ENCODE measurements at regions not wholly inside any gene's neighbourhood (a gene's known extent, or its start where the extent isn't known, plus 50 kb on each side); places are given as distances from the start of the nearest gene placed in this dataset.

DNA sequence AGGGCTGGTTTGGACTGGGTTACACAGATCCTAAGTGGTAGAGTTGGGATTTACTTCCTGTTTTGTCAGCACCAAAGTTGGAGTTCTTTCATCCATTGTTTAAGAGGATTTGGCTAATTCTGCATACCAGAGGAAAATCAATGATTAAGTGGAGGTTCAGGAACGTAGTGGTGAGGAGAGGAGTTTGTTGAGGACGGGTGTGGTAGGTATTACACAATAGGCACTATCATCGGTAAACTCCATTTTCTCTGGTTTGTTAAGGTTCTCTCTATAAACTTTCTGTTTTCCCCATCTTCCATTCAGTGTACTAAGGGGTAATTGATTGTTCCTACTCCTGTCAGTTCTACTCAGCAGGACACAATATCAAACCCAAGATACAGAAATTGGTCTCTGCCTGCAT lies 107.5 kb upstream of the VCX2 start:
- H2BK120ac ChIP-seq (ENCODE audit: low read depth, low read length) = no peak overlapping the region

GRCh38 chrX:8279323-8279722 lies 108.3 kb upstream of the VCX2 start:
- Histone ChIP-seq H3K4me3 (ENCODE audit: low read length in 2 of 2) (no peak overlapping the region), H3K27ac (replicated peaks; ENCODE audit: low read length) (no peak overlapping the region), H3K36me3 (replicated peaks in 1 of 2; ENCODE audit: control insufficient read depth in 2 of 2, insufficient read depth in 2 of 2, low read length in 2 of 2) (no peaks in the 10 kb centered on the region), H3K23ac (ENCODE audit: low read depth, low read length, poor library complexity) (no peak overlapping the region), H3K4ac (ENCODE audit: low read length) (no peak overlapping the region), H3K9ac (ENCODE audit: low read depth, low read length, poor library complexity) (no peak overlapping the region), H3K14ac (ENCODE audit: low read length) (no peak overlapping the region), H3K4me1 (ENCODE audit: control insufficient read depth in 2 of 2, insufficient read depth in 1 of 2, low read depth in 1 of 2, low read length in 2 of 2) (no peaks in the 10 kb centered on the region), H4K8ac (ENCODE audit: low read depth, low read length) (no peak overlapping the region), H2BK12ac (ENCODE audit: low read length) (no peak overlapping the region), H3K27me3 (ENCODE audit: control insufficient read depth in 3 of 3, insufficient read depth in 3 of 3, low read depth in 1 of 3, low read length in 3 of 3) (no peaks in the 10 kb centered on the region), H3K79me1 (ENCODE audit: low read depth, low read length) (no peaks in the 10 kb centered on the region), H2AK5ac (ENCODE audit: low read depth, low read length) (no peak overlapping the region), H3K9me3 (replicated peaks in 1 of 2; ENCODE audit: control insufficient read depth in 2 of 2, insufficient read depth in 1 of 2, low read depth in 1 of 2, low read length in 2 of 2) (no peaks in the 10 kb centered on the region), H3K4me2 (ENCODE audit: insufficient read depth, low read length, poor library complexity, severe bottlenecking) (no peak overlapping the region), H3K18ac (ENCODE audit: low read length) (no peak overlapping the region), H2BK120ac (ENCODE audit: low read depth, low read length) (no peak overlapping the region), H2BK15ac (ENCODE audit: low read length) (no peak overlapping the region), H2AFZ (ENCODE audit: low read length) (no peak overlapping the region), H2BK5ac (ENCODE audit: low read length) (no peak overlapping the region), H4K91ac (ENCODE audit: low read depth, low read length, poor library complexity) (no peak overlapping the region)
- no CpG with 5 or more reads among the region's 2 CpGs for WGBS, 2 donors (ENCODE audit: extremely low coverage in 2 of 2, insufficient read length in 2 of 2, insufficient replicate concordance in 1 of 2)
- DNase-seq (ENCODE audit: low spot score) = no peak

More for the DNA sequence above, 107.5 kb upstream of the VCX2 start:
- Histone ChIP-seq H3K4me1 (ENCODE audit: control insufficient read depth in 2 of 2, insufficient read depth in 1 of 2, low read depth in 1 of 2, low read length in 2 of 2) (no peaks in the 10 kb centered on the region), H3K27me3 (ENCODE audit: control insufficient read depth in 3 of 3, insufficient read depth in 3 of 3, low read depth in 1 of 3, low read length in 3 of 3) (no peaks in the 10 kb centered on the region), H3K18ac (ENCODE audit: low read length) (no peak overlapping the region), H3K4ac (ENCODE audit: low read length) (no peak overlapping the region), H3K36me3 (replicated peaks in 1 of 2; ENCODE audit: control insufficient read depth in 2 of 2, insufficient read depth in 2 of 2, low read length in 2 of 2) (no peaks in the 10 kb centered on the region), H2BK12ac (ENCODE audit: low read length) (no peak overlapping the region), H4K8ac (ENCODE audit: low read depth, low read length) (no peak overlapping the region), H3K14ac (ENCODE audit: low read length) (no peak overlapping the region), H2BK15ac (ENCODE audit: low read length) (no peak overlapping the region), H3K9ac (ENCODE audit: low read depth, low read length, poor library complexity) (no peak overlapping the region), H3K9me3 (replicated peaks in 1 of 2; ENCODE audit: control insufficient read depth in 2 of 2, insufficient read depth in 1 of 2, low read depth in 1 of 2, low read length in 2 of 2) (no peaks in the 10 kb centered on the region), H3K4me3 (ENCODE audit: low read length in 2 of 2) (no peak overlapping the region), H3K23ac (ENCODE audit: low read depth, low read length, poor library complexity) (no peak overlapping the region), H2BK5ac (ENCODE audit: low read length) (no peak overlapping the region), H3K4me2 (ENCODE audit: insufficient read depth, low read length, poor library complexity, severe bottlenecking) (no peak overlapping the region), H3K27ac (replicated peaks; ENCODE audit: low read length) (no peak overlapping the region), H2AK5ac (ENCODE audit: low read depth, low read length) (no peak overlapping the region), H3K79me1 (ENCODE audit: low read depth, low read length) (no peaks in the 10 kb centered on the region), H4K91ac (ENCODE audit: low read depth, low read length, poor library complexity) (no peak overlapping the region), H2AFZ (ENCODE audit: low read length) (no peak overlapping the region)
- WGBS, 2 donors (ENCODE audit: extremely low coverage in 2 of 2, insufficient read length in 2 of 2, insufficient replicate concordance in 1 of 2) = no CpG with 5 or more reads among the region's 3 CpGs
- no peak for DNase-seq (ENCODE audit: low spot score)

DNA sequence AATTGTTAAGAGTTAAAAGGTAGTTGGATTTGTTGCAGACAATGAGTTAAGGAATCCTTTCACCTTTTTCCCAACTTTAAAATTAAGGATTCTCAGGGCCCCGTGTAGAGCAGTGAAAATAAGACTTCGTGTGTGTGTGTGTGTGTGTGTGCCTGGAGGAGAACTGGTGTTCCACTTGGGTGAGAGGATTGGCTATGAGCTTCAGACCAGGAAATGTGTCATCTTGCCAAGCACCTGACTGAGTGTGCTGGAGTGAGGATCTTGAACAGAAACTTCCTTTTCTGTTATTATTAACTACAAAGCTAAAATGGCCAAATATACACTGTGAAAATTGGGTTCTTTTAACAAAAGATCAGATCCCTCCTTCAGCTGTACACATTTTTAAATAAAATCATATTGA lies 113.1 kb upstream of the VCX2 start:
- Histone ChIP-seq H3K18ac (ENCODE audit: low read length) (no peak overlapping the region), H4K91ac (ENCODE audit: low read depth, low read length, poor library complexity) (no peak overlapping the region), H3K27me3 (ENCODE audit: control insufficient read depth in 3 of 3, insufficient read depth in 3 of 3, low read depth in 1 of 3, low read length in 3 of 3) (no peaks in the 10 kb centered on the region), H3K23ac (ENCODE audit: low read depth, low read length, poor library complexity) (no peak overlapping the region), H4K8ac (ENCODE audit: low read depth, low read length) (no peak overlapping the region), H3K36me3 (replicated peaks in 1 of 2; ENCODE audit: control insufficient read depth in 2 of 2, insufficient read depth in 2 of 2, low read length in 2 of 2) (no peaks in the 10 kb centered on the region), H3K4me1 (ENCODE audit: control insufficient read depth in 2 of 2, insufficient read depth in 1 of 2, low read depth in 1 of 2, low read length in 2 of 2) (no peaks in the 10 kb centered on the region), H3K9ac (ENCODE audit: low read depth, low read length, poor library complexity) (no peak overlapping the region), H2BK5ac (ENCODE audit: low read length) (no peak overlapping the region), H3K14ac (ENCODE audit: low read length) (no peak overlapping the region), H2AK5ac (ENCODE audit: low read depth, low read length) (no peak overlapping the region), H2BK12ac (ENCODE audit: low read length) (no peak overlapping the region), H2BK120ac (ENCODE audit: low read depth, low read length) (no peak overlapping the region), H2BK15ac (ENCODE audit: low read length) (no peak overlapping the region), H3K27ac (replicated peaks; ENCODE audit: low read length) (no peak overlapping the region), H3K4me2 (ENCODE audit: insufficient read depth, low read length, poor library complexity, severe bottlenecking) (no peak overlapping the region), H3K9me3 (replicated peaks in 1 of 2; ENCODE audit: control insufficient read depth in 2 of 2, insufficient read depth in 1 of 2, low read depth in 1 of 2, low read length in 2 of 2) (no peaks in the 10 kb centered on the region), H3K79me1 (ENCODE audit: low read depth, low read length) (no peaks in the 10 kb centered on the region), H2AFZ (ENCODE audit: low read length) (no peak overlapping the region), H3K4ac (ENCODE audit: low read length) (no peak overlapping the region), H3K4me3 (ENCODE audit: low read length in 2 of 2) (no peak overlapping the region)
- WGBS, 2 donors (ENCODE audit: extremely low coverage in 2 of 2, insufficient read length in 2 of 2, insufficient replicate concordance in 1 of 2) = no CpG with 5 or more reads among the region's 2 CpGs
- DNase-seq (ENCODE audit: low spot score) = no peak

DNA sequence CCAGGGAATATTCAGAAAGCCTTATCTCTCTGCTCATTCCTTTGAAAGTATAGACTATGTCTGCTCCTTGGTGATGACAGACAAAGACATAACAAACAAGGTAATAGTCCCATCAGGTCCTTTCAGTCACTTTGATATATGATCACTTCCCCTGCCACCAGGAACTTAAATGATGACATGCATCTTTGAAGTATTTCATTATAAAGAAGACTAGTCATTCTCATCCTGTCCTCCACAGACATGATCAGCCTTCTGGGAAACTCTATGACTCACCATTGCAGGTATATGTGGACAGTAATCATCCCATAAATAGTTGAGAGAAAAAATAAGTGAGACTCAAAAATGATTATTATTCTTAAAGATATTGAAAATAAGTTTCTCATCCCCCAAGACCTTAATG lies 117.5 kb upstream of the VCX2 start:
- Histone ChIP-seq H3K27me3 (ENCODE audit: control insufficient read depth in 3 of 3, insufficient read depth in 3 of 3, low read depth in 1 of 3, low read length in 3 of 3) (no peaks in the 10 kb centered on the region), H2BK12ac (ENCODE audit: low read length) (no peak overlapping the region), H3K4me3 (ENCODE audit: low read length in 2 of 2) (no peak overlapping the region), H4K8ac (ENCODE audit: low read depth, low read length) (no peak overlapping the region), H3K4me2 (ENCODE audit: insufficient read depth, low read length, poor library complexity, severe bottlenecking) (no peak overlapping the region), H3K18ac (ENCODE audit: low read length) (no peak overlapping the region), H3K4ac (ENCODE audit: low read length) (no peak overlapping the region), H2BK120ac (ENCODE audit: low read depth, low read length) (no peak overlapping the region), H2BK15ac (ENCODE audit: low read length) (no peak overlapping the region), H3K9ac (ENCODE audit: low read depth, low read length, poor library complexity) (no peak overlapping the region), H3K79me1 (ENCODE audit: low read depth, low read length) (no peaks in the 10 kb centered on the region), H2AK5ac (ENCODE audit: low read depth, low read length) (no peak overlapping the region), H3K27ac (replicated peaks; ENCODE audit: low read length) (no peak overlapping the region), H3K14ac (ENCODE audit: low read length) (no peak overlapping the region), H3K23ac (ENCODE audit: low read depth, low read length, poor library complexity) (no peak overlapping the region), H2AFZ (ENCODE audit: low read length) (no peak overlapping the region), H2BK5ac (ENCODE audit: low read length) (no peak overlapping the region), H4K91ac (ENCODE audit: low read depth, low read length, poor library complexity) (no peak overlapping the region), H3K4me1 (ENCODE audit: control insufficient read depth in 2 of 2, insufficient read depth in 1 of 2, low read depth in 1 of 2, low read length in 2 of 2) (no peaks in the 10 kb centered on the region), H3K36me3 (replicated peaks in 1 of 2; ENCODE audit: control insufficient read depth in 2 of 2, insufficient read depth in 2 of 2, low read length in 2 of 2) (no peaks in the 10 kb centered on the region), H3K9me3 (replicated peaks in 1 of 2; ENCODE audit: control insufficient read depth in 2 of 2, insufficient read depth in 1 of 2, low read depth in 1 of 2, low read length in 2 of 2) (no peaks in the 10 kb centered on the region)
- DNase-seq (ENCODE audit: low spot score) = no peak
